ENCODE measurements at regions not wholly inside any gene's neighbourhood (a gene's known extent, or its start where the extent isn't known, plus 50 kb on each side); places are given as distances from the start of the nearest gene placed in this dataset.

- no peak for DNase-seq
Measured at GRCh38 chr6:97816526-97816925, 533.5 kb upstream of the MMS22L start.

- DNase-seq, result no peak
Measured at GRCh38 chr6:97819710-97820109, 536.7 kb upstream of the MMS22L start.

GRCh38 chr6:97820400-97820799 is 537.4 kb upstream of the MMS22L start:
- no peak for DNase-seq

GRCh38 chr6:97822632-97823031 is 539.6 kb upstream of the MMS22L start:
- DNase-seq, result no peak

- peak; percentile 95 for DNase-seq
Measured at GRCh38 chr6:97841763-97842162, 558.7 kb upstream of the MMS22L start.

- DNase-seq, result no peak
Measured at GRCh38 chr6:97842521-97842920, 559.5 kb upstream of the MMS22L start.

- no peak for DNase-seq
Measured at GRCh38 chr6:97849390-97849789, 566.4 kb upstream of the MMS22L start.

- DNase-seq, result peak; percentile 71
Measured at GRCh38 chr6:97850458-97851212, 567.6 kb upstream of the MMS22L start.

- DNase-seq, result no peak
Measured at GRCh38 chr6:97863697-97864096, 580.7 kb upstream of the MMS22L start.

- DNase-seq, result peak; percentile 43
Measured at GRCh38 chr6:97864366-97864765, 581.4 kb upstream of the MMS22L start.

- peak; percentile 31 for DNase-seq
Measured at GRCh38 chr6:97864826-97865225, 581.8 kb upstream of the MMS22L start.

GRCh38 chr6:97865612-97866011 is 582.6 kb upstream of the MMS22L start:
- DNase-seq, result no peak

GRCh38 chr6:97866616-97867015 is 583.6 kb upstream of the MMS22L start:
- DNase-seq, result no peak

- no peak for DNase-seq
Measured at GRCh38 chr6:97867177-97867576, 584.2 kb upstream of the MMS22L start.

- no peak for DNase-seq
Measured at GRCh38 chr6:97870273-97870672, 587.3 kb upstream of the MMS22L start.

- DNase-seq, result no peak
Measured at GRCh38 chr6:97876711-97877110, 593.7 kb upstream of the MMS22L start.

- no peak for DNase-seq
Measured at GRCh38 chr6:97882755-97883154, 599.7 kb upstream of the MMS22L start.

- DNase-seq, result no peak
Measured at GRCh38 chr6:97885325-97885724, 602.3 kb upstream of the MMS22L start.

- no peak for DNase-seq
Measured at GRCh38 chr6:97885828-97886227, 602.8 kb upstream of the MMS22L start.

GRCh38 chr6:97901531-97901930 is 618.5 kb upstream of the MMS22L start:
- no peak for DNase-seq

- no peak for DNase-seq
Measured at GRCh38 chr6:97909380-97909779, 626.4 kb upstream of the MMS22L start.

- DNase-seq, result no peak
Measured at GRCh38 chr6:97913721-97914120, 630.7 kb upstream of the MMS22L start.

- no peak for DNase-seq
Measured at GRCh38 chr6:97914912-97915311, 631.9 kb upstream of the MMS22L start.

GRCh38 chr6:97915537-97915936 is 632.5 kb upstream of the MMS22L start:
- DNase-seq, result no peak

- DNase-seq, result no peak
Measured at GRCh38 chr6:97917369-97917768, 634.4 kb upstream of the MMS22L start.
